ENCODE measurements at regions not wholly inside any gene's neighbourhood (a gene's known extent, or its start where the extent isn't known, plus 50 kb on each side); places are given as distances from the start of the nearest gene placed in this dataset.
"Not testable (repeated sequence)": the region's sequence is repeated elsewhere in the genome, so short reads cannot be mapped to it uniquely, and the experiment has no call there.

GRCh38 chr2:2597712-2598111 is 266.6 kb upstream of the MYT1L start:
- peaks cover 10 to 33% (median 20%) of the 10 kb centered on the region in 3 donors for H3K27me3 Mint-ChIP-seq
- H3K27ac Mint-ChIP-seq, result no peak overlapping the region
- no peak overlapping the region for H3K4me3 Mint-ChIP-seq
- ATAC-seq (ENCODE audit: low read depth in 2 of 2) (no peak), DNase-seq (no peak)
- H3K9me3 Mint-ChIP-seq, result peaks cover 0 to 24% (median 9%) of the 10 kb centered on the region in 7 donors
- H3K36me3 Mint-ChIP-seq, result peaks cover 0 to 5% of the 10 kb centered on the region in 2 donors
- no peaks in the 10 kb centered on the region for H3K4me1 Mint-ChIP-seq

GRCh38 chr2:2591542-2591940 is 260.5 kb upstream of the MYT1L start:
- no peak for ATAC-seq (ENCODE audit: low read depth in 2 of 2)
- Mint-ChIP-seq H3K4me3 (no peak overlapping the region), H3K9me3 (peaks cover 0 to 27% (median 8%) of the 10 kb centered on the region in 7 donors), H3K27ac (no peak overlapping the region), H3K27me3 (peaks cover 5 to 20% (median 11%) of the 10 kb centered on the region in 3 donors), H3K4me1 (no peaks in the 10 kb centered on the region), H3K36me3 (peaks cover 0 to 8% of the 10 kb centered on the region in 2 donors)
- no peak for DNase-seq

GRCh38 chr2:2590841-2591541 is 259.9 kb upstream of the MYT1L start:
- no peaks in the 10 kb centered on the region for H3K4me1 Mint-ChIP-seq
- DNase-seq (no peak), ATAC-seq (ENCODE audit: low read depth in 2 of 2) (no peak)
- peaks cover 0 to 22% (median 7%) of the 10 kb centered on the region in 7 donors for H3K9me3 Mint-ChIP-seq
- peaks cover 0 to 8% of the 10 kb centered on the region in 2 donors for H3K36me3 Mint-ChIP-seq
- H3K27ac Mint-ChIP-seq, result no peak overlapping the region
- H3K4me3 Mint-ChIP-seq, result no peak overlapping the region
- peaks cover 5 to 20% (median 11%) of the 10 kb centered on the region in 3 donors for H3K27me3 Mint-ChIP-seq

GRCh38 chr2:2590141-2590540 is 259.1 kb upstream of the MYT1L start:
- Mint-ChIP-seq H3K36me3 (peaks cover 0 to 8% of the 10 kb centered on the region in 2 donors), H3K4me1 (no peaks in the 10 kb centered on the region), H3K9me3 (peaks cover 2 to 17% (median 6%) of the 10 kb centered on the region in 7 donors), H3K27ac (no peak overlapping the region), H3K27me3 (peaks cover 5 to 20% (median 11%) of the 10 kb centered on the region in 3 donors), H3K4me3 (no peak overlapping the region)
- no peak for ATAC-seq (ENCODE audit: low read depth in 2 of 2)
- DNase-seq, result no peak

GRCh38 chr2:2588777-2589176 is 257.7 kb upstream of the MYT1L start:
- peaks cover 2 to 24% (median 6%) of the 10 kb centered on the region in 7 donors for H3K9me3 Mint-ChIP-seq
- no peaks in the 10 kb centered on the region for H3K4me1 Mint-ChIP-seq
- H3K4me3 Mint-ChIP-seq, result no peak overlapping the region
- no peak for DNase-seq
- no peak overlapping the region for H3K27ac Mint-ChIP-seq
- no peak for ATAC-seq (ENCODE audit: low read depth in 2 of 2)
- H3K27me3 Mint-ChIP-seq, result peaks cover 5 to 14% (median 11%) of the 10 kb centered on the region in 3 donors
- peaks cover 0 to 8% of the 10 kb centered on the region in 2 donors for H3K36me3 Mint-ChIP-seq

- Mint-ChIP-seq H3K4me1 (no peaks in the 10 kb centered on the region), H3K36me3 (no peaks in the 10 kb centered on the region), H3K9me3 (peaks cover 0 to 12% (median 3%) of the 10 kb centered on the region in 7 donors), H3K27ac (no peak overlapping the region), H3K4me3 (no peak overlapping the region), H3K27me3 (peaks cover 0 to under 1% (median 0%) of the 10 kb centered on the region in 3 donors)
- DNase-seq (no peak), ATAC-seq (ENCODE audit: low read depth in 2 of 2) (no peak)
Measured at GRCh38 chr2:2587354-2587753, 256.3 kb upstream of the MYT1L start.

GRCh38 chr2:2586931-2587330 is 255.9 kb upstream of the MYT1L start:
- Mint-ChIP-seq H3K36me3 (no peaks in the 10 kb centered on the region), H3K27ac (no peak overlapping the region)
- no peak for ATAC-seq (ENCODE audit: low read depth in 2 of 2)

GRCh38 chr2:2586068-2586776 is 255.1 kb upstream of the MYT1L start:
- H3K36me3 Mint-ChIP-seq, result no peaks in the 10 kb centered on the region
- DNase-seq (no peak), ATAC-seq (ENCODE audit: low read depth in 2 of 2) (no peak)
- H3K4me3 Mint-ChIP-seq, result no peak overlapping the region
- no peak overlapping the region for H3K27ac Mint-ChIP-seq
- H3K4me1 Mint-ChIP-seq, result no peaks in the 10 kb centered on the region
- H3K27me3 Mint-ChIP-seq, result no peaks in the 10 kb centered on the region
- peaks cover 0 to 11% (median 3%) of the 10 kb centered on the region in 7 donors for H3K9me3 Mint-ChIP-seq

More at GRCh38 chr2:2586931-2587330, 255.9 kb upstream of the MYT1L start:
- H3K4me3 Mint-ChIP-seq, result no peak overlapping the region
- H3K9me3 Mint-ChIP-seq, result peaks cover 0 to 11% (median 3%) of the 10 kb centered on the region in 7 donors
- no peak for DNase-seq
- no peaks in the 10 kb centered on the region for H3K4me1 Mint-ChIP-seq
- H3K27me3 Mint-ChIP-seq, result no peaks in the 10 kb centered on the region

- no peak overlapping the region for H3K27ac Mint-ChIP-seq
- no peak overlapping the region for H3K4me3 Mint-ChIP-seq
- no peaks in the 10 kb centered on the region for H3K36me3 Mint-ChIP-seq
- no peak for DNase-seq
- peaks cover 0 to 11% (median 3%) of the 10 kb centered on the region in 7 donors for H3K9me3 Mint-ChIP-seq
- no peaks in the 10 kb centered on the region for H3K27me3 Mint-ChIP-seq
- no peak for ATAC-seq (ENCODE audit: low read depth in 2 of 2)
- no peaks in the 10 kb centered on the region for H3K4me1 Mint-ChIP-seq
Measured at GRCh38 chr2:2582998-2583545, 252.0 kb upstream of the MYT1L start.

- H3K36me3 Mint-ChIP-seq, result no peaks in the 10 kb centered on the region
- H3K27me3 Mint-ChIP-seq, result no peaks in the 10 kb centered on the region
- peaks cover 0 to 11% (median 3%) of the 10 kb centered on the region in 7 donors for H3K9me3 Mint-ChIP-seq
- DNase-seq (no peak), ATAC-seq (ENCODE audit: low read depth in 2 of 2) (no peak)
- peak overlapping the region in 1 of 8 donors; percentile 27 for H3K4me3 Mint-ChIP-seq
- peak overlapping the region in 2 of 6 donors; percentile 53 to 68 for H3K27ac Mint-ChIP-seq
- H3K4me1 Mint-ChIP-seq, result no peaks in the 10 kb centered on the region
Measured at GRCh38 chr2:2581331-2582159, 250.5 kb upstream of the MYT1L start.

GRCh38 chr2:2580841-2581240 is 249.8 kb upstream of the MYT1L start:
- H3K9me3 Mint-ChIP-seq, result peaks cover 0 to 11% (median 3%) of the 10 kb centered on the region in 7 donors
- not testable (repeated sequence) for H3K4me1 Mint-ChIP-seq; H3K4me3 Mint-ChIP-seq; H3K27me3 Mint-ChIP-seq; H3K36me3 Mint-ChIP-seq; DNase-seq; ATAC-seq (ENCODE audit: low read depth in 2 of 2); H3K27ac Mint-ChIP-seq

- no peaks in the 10 kb centered on the region for H3K4me1 Mint-ChIP-seq
Measured at GRCh38 chr2:2580341-2580740, 249.3 kb upstream of the MYT1L start.

GRCh38 chr2:2579814-2580213 is 248.7 kb upstream of the MYT1L start:
- Mint-ChIP-seq H3K27me3 (no peaks in the 10 kb centered on the region), H3K4me1 (no peaks in the 10 kb centered on the region), H3K9me3 (peaks cover 0 to 6% (median 3%) of the 10 kb centered on the region in 7 donors), H3K27ac (no peak overlapping the region), H3K4me3 (peak overlapping the region in 2 of 8 donors; percentile 22 to 71), H3K36me3 (no peaks in the 10 kb centered on the region)
- no peak for ATAC-seq (ENCODE audit: low read depth in 2 of 2)
- no peak for DNase-seq

More at GRCh38 chr2:2580341-2580740, 249.3 kb upstream of the MYT1L start:
- DNase-seq (no peak), ATAC-seq (ENCODE audit: low read depth in 2 of 2) (no peak)
- H3K4me3 Mint-ChIP-seq, result no peak overlapping the region
- H3K36me3 Mint-ChIP-seq, result no peaks in the 10 kb centered on the region
- H3K27ac Mint-ChIP-seq, result no peak overlapping the region
- no peaks in the 10 kb centered on the region for H3K27me3 Mint-ChIP-seq
- H3K9me3 Mint-ChIP-seq, result peaks cover 0 to 11% (median 3%) of the 10 kb centered on the region in 7 donors
